ENCODE measurements at regions not wholly inside any gene's neighbourhood (a gene's known extent, or its start where the extent isn't known, plus 50 kb on each side); places are given as distances from the start of the nearest gene placed in this dataset.

DNA sequence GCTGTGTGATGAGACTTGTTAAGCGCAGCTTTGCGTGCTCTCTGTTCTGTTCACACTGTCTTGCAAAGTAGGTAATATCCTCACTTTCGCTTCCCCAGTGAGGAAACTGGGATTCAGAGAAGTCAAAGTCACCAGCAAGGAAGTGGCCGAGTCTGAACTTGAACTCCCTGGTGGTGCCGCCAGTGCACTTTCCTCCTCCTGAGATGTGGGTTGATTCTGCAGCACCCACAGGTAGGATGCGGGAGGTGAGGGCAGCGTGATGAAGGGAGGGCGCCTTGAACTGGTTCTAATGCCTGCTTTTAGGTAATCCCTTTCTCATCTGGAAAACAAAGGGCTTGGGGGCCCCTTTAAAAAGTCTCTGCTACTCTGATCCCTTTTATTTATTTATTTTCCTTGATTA, 54.9 kb upstream of the IGF1 start:
- Histone ChIP-seq H2BK120ac (ENCODE audit: low read depth, low read length) (peak overlapping the region; percentile 89), H4K91ac (ENCODE audit: insufficient read depth, low read depth, low read length) (peak overlapping the region; percentile 75), H3K79me1 (ENCODE audit: low read depth in 1 of 2, low read length in 2 of 2) (no peaks in the 10 kb centered on the region), H2AK5ac (ENCODE audit: low read depth, low read length) (peak overlapping the region; percentile 79), H2BK5ac (ENCODE audit: low read depth, low read length, poor library complexity, severe bottlenecking) (peak overlapping the region; percentile 67), H3K4me2 (ENCODE audit: low read depth, low read length) (no peak overlapping the region), H4K20me1 (ENCODE audit: insufficient read depth, low read length) (no peaks in the 10 kb centered on the region), H3K4ac (ENCODE audit: low read depth, low read length) (peak overlapping the region; percentile 85), H2AFZ (replicated peaks; ENCODE audit: low read length, poor library complexity) (peak overlapping the region; percentile 66), H3K27me3 (ENCODE audit: control insufficient read depth, insufficient read depth, low read length) (no peaks in the 10 kb centered on the region), H3K23ac (ENCODE audit: low read depth, low read length) (no peak overlapping the region), H3K9me1 (ENCODE audit: insufficient read depth, low read length) (peaks cover 4% of the 10 kb centered on the region), H3K9ac (ENCODE audit: low read depth, low read length) (no peak overlapping the region), H3K36me3 (ENCODE audit: control insufficient read depth, insufficient read depth, low read length) (no peaks in the 10 kb centered on the region), H2BK15ac (ENCODE audit: low read depth, low read length) (peak overlapping the region; percentile 60; the same call in 2 of the 3 replicates), H4K8ac (ENCODE audit: low read depth in 2 of 2, low read length in 2 of 2) (peak overlapping the region; percentile 4 to 33; a peak in 2 of 4 replicates), H3K18ac (ENCODE audit: low read depth, low read length) (no peak overlapping the region), H3K9me3 (ENCODE audit: control insufficient read depth, insufficient read depth, low read length) (no peaks in the 10 kb centered on the region), H3K4me1 (ENCODE audit: control insufficient read depth, insufficient read depth, low read length) (peaks cover 10% of the 10 kb centered on the region), H3K4me3 (ENCODE audit: insufficient read depth, low read depth, low read length) (no peak overlapping the region), H3K14ac (replicated peaks; ENCODE audit: low read depth, low read length) (0 out of 2 replicates have a peak overlapping the region, but pooled peaks have one; percentile 23), H3K56ac (ENCODE audit: extremely low read depth, insufficient read depth, low read length) (no peak overlapping the region), H2BK20ac (ENCODE audit: low read depth, low read length) (peak overlapping the region; percentile 43), H3K27ac (ENCODE audit: insufficient read depth, low read length) (no peak overlapping the region; the same call in 1 of the 2 replicates), H4K5ac (ENCODE audit: low read depth, low read length) (no peak overlapping the region), H2AK9ac (replicated peaks; ENCODE audit: low read depth, low read length, poor library complexity) (peak overlapping the region; percentile 19)
- dilution Hi-C loops (cut with HindIII; ENCODE audit: low sequenced_read_pairs, unreplicated experiment): no loop called here
- intact Hi-C loops (cut with micrococcal nuclease): no loop called here
- BruUV-seq (replicated peaks): no TSS peak
- in situ Hi-C loops (cut with MboI; ENCODE audit: low sequenced_read_pairs): no loop called here
- TF ChIP-seq, protein P1, sequence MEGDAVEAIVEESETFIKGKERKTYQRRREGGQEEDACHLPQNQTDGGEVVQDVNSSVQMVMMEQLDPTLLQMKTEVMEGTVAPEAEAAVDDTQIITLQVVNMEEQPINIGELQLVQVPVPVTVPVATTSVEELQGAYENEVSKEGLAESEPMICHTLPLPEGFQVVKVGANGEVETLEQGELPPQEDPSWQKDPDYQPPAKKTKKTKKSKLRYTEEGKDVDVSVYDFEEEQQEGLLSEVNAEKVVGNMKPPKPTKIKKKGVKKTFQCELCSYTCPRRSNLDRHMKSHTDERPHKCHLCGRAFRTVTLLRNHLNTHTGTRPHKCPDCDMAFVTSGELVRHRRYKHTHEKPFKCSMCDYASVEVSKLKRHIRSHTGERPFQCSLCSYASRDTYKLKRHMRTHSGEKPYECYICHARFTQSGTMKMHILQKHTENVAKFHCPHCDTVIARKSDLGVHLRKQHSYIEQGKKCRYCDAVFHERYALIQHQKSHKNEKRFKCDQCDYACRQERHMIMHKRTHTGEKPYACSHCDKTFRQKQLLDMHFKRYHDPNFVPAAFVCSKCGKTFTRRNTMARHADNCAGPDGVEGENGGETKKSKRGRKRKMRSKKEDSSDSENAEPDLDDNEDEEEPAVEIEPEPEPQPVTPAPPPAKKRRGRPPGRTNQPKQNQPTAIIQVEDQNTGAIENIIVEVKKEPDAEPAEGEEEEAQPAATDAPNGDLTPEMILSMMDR (conservative IDR thresholded peaks at IDR 0.05; ENCODE audit: low read depth, low read length): no peak
- no peak for TF ChIP-seq RCOR1 (IDR thresholded peaks at IDR 0.05; ENCODE audit: insufficient replicate concordance, low read length)
- TF ChIP-seq, protein P2, sequence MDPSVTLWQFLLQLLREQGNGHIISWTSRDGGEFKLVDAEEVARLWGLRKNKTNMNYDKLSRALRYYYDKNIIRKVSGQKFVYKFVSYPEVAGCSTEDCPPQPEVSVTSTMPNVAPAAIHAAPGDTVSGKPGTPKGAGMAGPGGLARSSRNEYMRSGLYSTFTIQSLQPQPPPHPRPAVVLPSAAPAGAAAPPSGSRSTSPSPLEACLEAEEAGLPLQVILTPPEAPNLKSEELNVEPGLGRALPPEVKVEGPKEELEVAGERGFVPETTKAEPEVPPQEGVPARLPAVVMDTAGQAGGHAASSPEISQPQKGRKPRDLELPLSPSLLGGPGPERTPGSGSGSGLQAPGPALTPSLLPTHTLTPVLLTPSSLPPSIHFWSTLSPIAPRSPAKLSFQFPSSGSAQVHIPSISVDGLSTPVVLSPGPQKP (IDR thresholded peaks at IDR 0.05; ENCODE audit: borderline replicate concordance, low read depth, low read length): no peak
- TF ChIP-seq CEBPB (IDR thresholded peaks at IDR 0.05; ENCODE audit: low read depth, low read length): no peak
- no peak for TF ChIP-seq MXI1 (IDR thresholded peaks at IDR 0.05; ENCODE audit: borderline replicate concordance, low read depth, low read length)
- TF ChIP-seq POLR2A (IDR thresholded peaks at IDR 0.05; ENCODE audit: low read depth, low read length): no peak
- TF ChIP-seq, protein P3, sequence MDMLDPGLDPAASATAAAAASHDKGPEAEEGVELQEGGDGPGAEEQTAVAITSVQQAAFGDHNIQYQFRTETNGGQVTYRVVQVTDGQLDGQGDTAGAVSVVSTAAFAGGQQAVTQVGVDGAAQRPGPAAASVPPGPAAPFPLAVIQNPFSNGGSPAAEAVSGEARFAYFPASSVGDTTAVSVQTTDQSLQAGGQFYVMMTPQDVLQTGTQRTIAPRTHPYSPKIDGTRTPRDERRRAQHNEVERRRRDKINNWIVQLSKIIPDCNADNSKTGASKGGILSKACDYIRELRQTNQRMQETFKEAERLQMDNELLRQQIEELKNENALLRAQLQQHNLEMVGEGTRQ (IDR thresholded peaks at IDR 0.05; ENCODE audit: low read depth, low read length): no peak
- TF ChIP-seq MAFK (IDR thresholded peaks at IDR 0.05; ENCODE audit: low read depth, low read length): no peak
- TF ChIP-seq BHLHE40 (IDR thresholded peaks at IDR 0.05; ENCODE audit: low read depth, low read length): no peak
- no peak for TF ChIP-seq SMC3 (IDR thresholded peaks at IDR 0.05; ENCODE audit: low read depth, low read length)
- no peak for TF ChIP-seq RAD21 (IDR thresholded peaks at IDR 0.05; ENCODE audit: low read length)
- no peak for TF ChIP-seq RFX5 (IDR thresholded peaks at IDR 0.05; ENCODE audit: low read depth, low read length)
- TF ChIP-seq MAZ (IDR thresholded peaks at IDR 0.05; ENCODE audit: borderline replicate concordance, low read depth, low read length): no peak
- no peak for TF ChIP-seq CHD1 (IDR thresholded peaks at IDR 0.05; ENCODE audit: low read depth, low read length)
- TF ChIP-seq FOS (IDR thresholded peaks at IDR 0.05; ENCODE audit: low read depth, low read length): no peak
- TF ChIP-seq NFE2L2 (IDR thresholded peaks at IDR 0.05; ENCODE audit: low read depth, low read length): no peak
- ATAC-seq (ENCODE audit: low read depth) (no peak), DNase-seq (no peak)
- CTCF ChIA-PET: interaction anchor here (1.2 kb wide), 1 partner anchor 168 kb away, joined by 3 read pairs; no protein-coding TSS in a partner anchor
- POLR2A ChIA-PET (ENCODE audit: unreplicated experiment): no interaction called here
- 90% methylated on average over 2 of the region's 8 CpGs; no CpG with 5 or more reads in 1 of the 2 experiments for WGBS, 2 experiments (ENCODE audit: extremely low coverage in 2 of 2, insufficient read length in 1 of 2)
